ENCODE measurements at regions not wholly inside any gene's neighbourhood (a gene's known extent, or its start where the extent isn't known, plus 50 kb on each side); places are given as distances from the start of the nearest gene placed in this dataset.

- ATAC-seq: no peak
- Histone ChIP-seq H3K9me3 (no peaks in the 10 kb centered on the region), H3K36me3 (no peaks in the 10 kb centered on the region), H3K27ac (no peak overlapping the region), H3K4me3 (no peak overlapping the region), H3K4me1 (peaks cover 0 to 19% (median 0%) of the 10 kb centered on the region in 3 donors), H3K27me3 (no peaks in the 10 kb centered on the region)
- 88 to 94% methylated on average over 4 of the region's 4 CpGs for WGBS, 2 donors (ENCODE audit: low coverage in 1 of 2)
- no peak for TF ChIP-seq EP300 (IDR thresholded peaks at IDR 0.05)
- no peak for TF ChIP-seq POLR2AphosphoS5 (IDR thresholded peaks at IDR 0.05)
Observed at GRCh38 chr1:168397806-168398205, 117.1 kb downstream of the TBX19 start.

DNA sequence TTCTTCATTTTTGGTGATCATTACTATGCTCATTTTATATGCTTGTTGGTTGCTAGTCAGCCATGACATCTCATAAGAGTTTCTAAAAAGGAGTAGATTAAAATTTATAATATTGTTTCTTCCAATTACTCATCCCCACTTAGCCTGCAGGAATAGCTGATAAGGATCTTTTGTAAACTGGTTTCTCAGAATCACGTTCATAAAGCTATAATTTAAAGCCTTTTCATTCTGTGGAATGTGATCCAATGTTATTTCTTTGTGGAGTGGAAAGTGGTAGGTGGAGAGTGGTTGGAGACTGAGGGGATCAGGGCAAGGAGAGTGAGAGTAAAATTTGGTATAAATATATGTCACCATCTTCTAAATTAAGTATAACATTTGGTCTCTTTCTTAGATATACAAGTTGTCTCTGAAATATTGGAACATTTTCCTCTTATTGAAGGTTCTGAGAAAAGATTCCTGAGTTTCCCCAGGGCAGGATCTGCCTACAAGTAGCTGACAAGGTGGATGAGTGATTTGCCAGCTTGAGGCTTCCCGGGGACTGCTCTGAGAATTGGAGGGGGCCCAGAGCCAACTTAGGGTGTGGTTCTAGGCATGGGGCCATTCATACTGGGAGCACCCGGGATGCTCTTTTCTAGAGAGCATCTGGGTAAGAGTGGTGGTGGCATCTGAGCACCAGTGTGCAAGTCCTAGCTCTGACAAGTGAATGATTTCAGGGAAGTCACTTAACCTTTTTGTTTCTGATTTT is 116.4 kb downstream of the TBX19 start:
- Histone ChIP-seq H3K4me3 (no peak overlapping the region), H3K4me1 (peaks cover 0 to 26% (median 0%) of the 10 kb centered on the region in 3 donors), H3K36me3 (no peaks in the 10 kb centered on the region), H3K27ac (no peak overlapping the region), H3K27me3 (no peaks in the 10 kb centered on the region), H3K9me3 (no peaks in the 10 kb centered on the region)
- 0 to 4% methylated on average over 2 to 3 of the region's 3 CpGs for WGBS, 2 donors (ENCODE audit: low coverage in 1 of 2)
- TF ChIP-seq POLR2AphosphoS5 (IDR thresholded peaks at IDR 0.05): no peak
- TF ChIP-seq, protein P1, sequence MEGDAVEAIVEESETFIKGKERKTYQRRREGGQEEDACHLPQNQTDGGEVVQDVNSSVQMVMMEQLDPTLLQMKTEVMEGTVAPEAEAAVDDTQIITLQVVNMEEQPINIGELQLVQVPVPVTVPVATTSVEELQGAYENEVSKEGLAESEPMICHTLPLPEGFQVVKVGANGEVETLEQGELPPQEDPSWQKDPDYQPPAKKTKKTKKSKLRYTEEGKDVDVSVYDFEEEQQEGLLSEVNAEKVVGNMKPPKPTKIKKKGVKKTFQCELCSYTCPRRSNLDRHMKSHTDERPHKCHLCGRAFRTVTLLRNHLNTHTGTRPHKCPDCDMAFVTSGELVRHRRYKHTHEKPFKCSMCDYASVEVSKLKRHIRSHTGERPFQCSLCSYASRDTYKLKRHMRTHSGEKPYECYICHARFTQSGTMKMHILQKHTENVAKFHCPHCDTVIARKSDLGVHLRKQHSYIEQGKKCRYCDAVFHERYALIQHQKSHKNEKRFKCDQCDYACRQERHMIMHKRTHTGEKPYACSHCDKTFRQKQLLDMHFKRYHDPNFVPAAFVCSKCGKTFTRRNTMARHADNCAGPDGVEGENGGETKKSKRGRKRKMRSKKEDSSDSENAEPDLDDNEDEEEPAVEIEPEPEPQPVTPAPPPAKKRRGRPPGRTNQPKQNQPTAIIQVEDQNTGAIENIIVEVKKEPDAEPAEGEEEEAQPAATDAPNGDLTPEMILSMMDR (IDR thresholded peaks at IDR 0.05): no peak
- no peak for TF ChIP-seq EP300 (IDR thresholded peaks at IDR 0.05)
- no peak for TF ChIP-seq POLR2A (IDR thresholded peaks at IDR 0.05)
- ATAC-seq: no peak

- Histone ChIP-seq H3K9me3 (no peaks in the 10 kb centered on the region), H3K36me3 (no peaks in the 10 kb centered on the region), H3K27ac (no peak overlapping the region), H3K4me3 (no peak overlapping the region), H3K4me1 (peaks cover 0 to 32% (median 0%) of the 10 kb centered on the region in 3 donors), H3K27me3 (no peaks in the 10 kb centered on the region)
- ATAC-seq: no peak
- no peak for TF ChIP-seq POLR2AphosphoS5 (IDR thresholded peaks at IDR 0.05)
- WGBS, 2 donors (ENCODE audit: low coverage in 1 of 2): 89 to 100% methylated on average over 1 to 2 of the region's 2 CpGs
Observed at GRCh38 chr1:168396508-168396907, 115.8 kb downstream of the TBX19 start.

DNA sequence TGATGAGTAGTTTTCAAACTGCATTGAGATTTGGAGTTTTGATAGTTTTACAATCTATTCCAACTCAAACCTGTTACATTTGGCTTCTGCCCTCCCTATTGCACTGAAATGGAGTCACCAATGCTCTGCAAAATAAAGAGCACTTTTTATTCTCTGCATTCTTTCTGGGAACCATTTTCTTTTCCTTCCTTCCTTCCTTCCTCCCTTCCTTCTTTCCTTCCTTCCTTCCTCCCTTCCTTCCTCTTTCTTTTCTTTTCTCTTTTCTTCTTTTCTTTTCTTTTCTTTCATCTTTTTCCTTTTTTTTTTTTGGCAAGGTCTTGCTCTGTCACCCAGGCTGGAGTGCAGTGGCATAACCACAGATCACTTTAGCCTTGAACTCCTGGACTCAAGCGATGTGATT is 114.2 kb downstream of the TBX19 start:
- Histone ChIP-seq H3K9me3 (no peaks in the 10 kb centered on the region), H3K36me3 (no peaks in the 10 kb centered on the region), H3K4me3 (no peak overlapping the region), H3K27me3 (no peaks in the 10 kb centered on the region), H3K4me1 (peaks cover 0 to 32% (median 0%) of the 10 kb centered on the region in 3 donors), H3K27ac (no peak overlapping the region)
- no peak for TF ChIP-seq POLR2A (IDR thresholded peaks at IDR 0.05)
- TF ChIP-seq POLR2AphosphoS5 (IDR thresholded peaks at IDR 0.05): no peak
- no peak for TF ChIP-seq EP300 (IDR thresholded peaks at IDR 0.05)
- TF ChIP-seq, protein P1 (IDR thresholded peaks at IDR 0.05): no peak
- 100% methylated on average over 1 of the region's 1 CpG; no CpG with 5 or more reads in 1 of the 2 donors for WGBS, 2 donors (ENCODE audit: low coverage in 1 of 2)
- no peak for ATAC-seq

DNA sequence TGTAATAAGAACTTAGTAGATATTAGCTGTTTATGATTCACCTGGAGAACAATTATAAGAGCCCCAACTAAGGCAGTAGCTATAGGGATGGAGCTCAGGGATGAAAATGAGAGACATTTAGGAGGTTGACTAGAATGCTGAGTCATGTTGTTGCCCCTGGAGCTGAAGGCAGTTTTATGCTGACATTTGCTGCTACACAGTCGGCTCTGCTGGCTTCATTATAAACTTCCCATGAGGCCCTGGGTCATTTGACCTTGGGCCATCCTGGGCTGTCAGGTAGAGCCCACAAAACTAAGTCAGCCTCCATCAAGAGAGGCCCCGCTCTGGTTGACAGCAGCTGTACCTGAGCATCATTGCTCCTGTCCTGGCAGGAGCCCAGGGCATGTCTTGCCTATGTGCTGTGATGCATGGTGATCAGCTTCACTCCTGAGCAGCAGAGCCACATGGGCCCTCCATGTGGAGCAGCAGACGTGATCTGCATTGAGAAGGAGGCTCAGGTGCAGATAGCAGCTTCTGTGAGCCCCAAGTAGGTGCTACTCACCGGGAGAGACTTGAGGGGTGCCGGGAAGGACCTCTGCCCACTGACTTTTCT is 112.4 kb downstream of the TBX19 start:
- H3K27me3 ChIP-seq: no peaks in the 10 kb centered on the region
- H3K27ac ChIP-seq: no peak overlapping the region
- ATAC-seq: no peak
- H3K9me3 ChIP-seq: no peaks in the 10 kb centered on the region
- H3K4me1 ChIP-seq: peaks cover 0 to 29% (median 0%) of the 10 kb centered on the region in 3 donors
- no peak overlapping the region for H3K4me3 ChIP-seq
- 0% methylated on average over 1 of the region's 5 CpGs; no CpG with 5 or more reads in 1 of the 2 donors for WGBS, 2 donors (ENCODE audit: low coverage in 1 of 2)
- no peaks in the 10 kb centered on the region for H3K36me3 ChIP-seq
- TF ChIP-seq, protein P1 (IDR thresholded peaks at IDR 0.05): no peak
- TF ChIP-seq POLR2A (IDR thresholded peaks at IDR 0.05): no peak
- TF ChIP-seq EP300 (IDR thresholded peaks at IDR 0.05): no peak
- TF ChIP-seq POLR2AphosphoS5 (IDR thresholded peaks at IDR 0.05): no peak

All from gastroesophageal sphincter (tissue), 4 donors.